ENCODE measurements at regions not wholly inside any gene's neighbourhood (a gene's known extent, or its start where the extent isn't known, plus 50 kb on each side); places are given as distances from the start of the nearest gene placed in this dataset.
"Not testable (repeated sequence)": the region's sequence is repeated elsewhere in the genome, so short reads cannot be mapped to it uniquely, and the experiment has no call there.

- DNase-seq (ENCODE audit: low read depth) = no peak
- TF ChIP-seq, protein P1, sequence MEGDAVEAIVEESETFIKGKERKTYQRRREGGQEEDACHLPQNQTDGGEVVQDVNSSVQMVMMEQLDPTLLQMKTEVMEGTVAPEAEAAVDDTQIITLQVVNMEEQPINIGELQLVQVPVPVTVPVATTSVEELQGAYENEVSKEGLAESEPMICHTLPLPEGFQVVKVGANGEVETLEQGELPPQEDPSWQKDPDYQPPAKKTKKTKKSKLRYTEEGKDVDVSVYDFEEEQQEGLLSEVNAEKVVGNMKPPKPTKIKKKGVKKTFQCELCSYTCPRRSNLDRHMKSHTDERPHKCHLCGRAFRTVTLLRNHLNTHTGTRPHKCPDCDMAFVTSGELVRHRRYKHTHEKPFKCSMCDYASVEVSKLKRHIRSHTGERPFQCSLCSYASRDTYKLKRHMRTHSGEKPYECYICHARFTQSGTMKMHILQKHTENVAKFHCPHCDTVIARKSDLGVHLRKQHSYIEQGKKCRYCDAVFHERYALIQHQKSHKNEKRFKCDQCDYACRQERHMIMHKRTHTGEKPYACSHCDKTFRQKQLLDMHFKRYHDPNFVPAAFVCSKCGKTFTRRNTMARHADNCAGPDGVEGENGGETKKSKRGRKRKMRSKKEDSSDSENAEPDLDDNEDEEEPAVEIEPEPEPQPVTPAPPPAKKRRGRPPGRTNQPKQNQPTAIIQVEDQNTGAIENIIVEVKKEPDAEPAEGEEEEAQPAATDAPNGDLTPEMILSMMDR (IDR thresholded peaks at IDR 0.05; ENCODE audit: insufficient read depth, low read length, severe bottlenecking) = no peak
- Histone ChIP-seq H3K36me3 (ENCODE audit: control insufficient read depth, insufficient read depth, low read length) (no peaks in the 10 kb centered on the region), H3K4me3 (ENCODE audit: low read depth, low read length) (no peak overlapping the region), H3K27me3 (ENCODE audit: control insufficient read depth, insufficient read depth, low read length) (no peaks in the 10 kb centered on the region)
- FAIRE-seq = no peak
Measured at GRCh38 chr1:113293256-113293626, 97.1 kb upstream of the MAGI3 start.

DNA sequence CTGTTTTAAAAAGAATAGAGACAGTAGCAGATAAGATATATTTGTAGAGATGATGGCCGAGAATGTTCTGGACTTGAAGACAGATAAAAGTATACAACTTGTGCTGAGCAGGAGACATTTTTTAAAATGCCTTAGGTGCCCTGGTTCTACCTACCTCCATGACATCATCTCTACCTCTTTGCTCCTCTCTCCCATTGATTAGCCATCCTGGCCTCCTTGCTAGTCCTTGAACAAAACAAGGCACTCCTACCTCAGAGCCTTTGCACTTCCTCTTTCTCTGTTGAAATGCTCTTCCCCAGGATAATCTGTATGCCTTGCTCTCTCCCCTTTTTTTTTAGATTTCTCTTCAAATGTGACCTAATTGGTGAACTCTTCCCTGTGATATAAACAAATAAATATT, 92.6 kb upstream of the MAGI3 start:
- DNase-seq (ENCODE audit: low read depth) (no peak), FAIRE-seq (no peak)
- H3K36me3 ChIP-seq (ENCODE audit: control insufficient read depth, insufficient read depth, low read length) = no peaks in the 10 kb centered on the region
- no peaks in the 10 kb centered on the region for H3K27me3 ChIP-seq (ENCODE audit: control insufficient read depth, insufficient read depth, low read length)
- TF ChIP-seq, protein P1 (IDR thresholded peaks at IDR 0.05; ENCODE audit: insufficient read depth, low read length, severe bottlenecking) = no peak
- H3K4me3 ChIP-seq (ENCODE audit: low read depth, low read length) = no peak overlapping the region

GRCh38 chr1:113298941-113299340, 91.4 kb upstream of the MAGI3 start:
- FAIRE-seq (no peak), DNase-seq (ENCODE audit: low read depth) (no peak)
- Histone ChIP-seq H3K27me3 (ENCODE audit: control insufficient read depth, insufficient read depth, low read length) (no peaks in the 10 kb centered on the region), H3K36me3 (ENCODE audit: control insufficient read depth, insufficient read depth, low read length) (no peaks in the 10 kb centered on the region), H3K4me3 (ENCODE audit: low read depth, low read length) (no peak overlapping the region)
- TF ChIP-seq, protein P1 (IDR thresholded peaks at IDR 0.05; ENCODE audit: insufficient read depth, low read length, severe bottlenecking) = no peak

DNA sequence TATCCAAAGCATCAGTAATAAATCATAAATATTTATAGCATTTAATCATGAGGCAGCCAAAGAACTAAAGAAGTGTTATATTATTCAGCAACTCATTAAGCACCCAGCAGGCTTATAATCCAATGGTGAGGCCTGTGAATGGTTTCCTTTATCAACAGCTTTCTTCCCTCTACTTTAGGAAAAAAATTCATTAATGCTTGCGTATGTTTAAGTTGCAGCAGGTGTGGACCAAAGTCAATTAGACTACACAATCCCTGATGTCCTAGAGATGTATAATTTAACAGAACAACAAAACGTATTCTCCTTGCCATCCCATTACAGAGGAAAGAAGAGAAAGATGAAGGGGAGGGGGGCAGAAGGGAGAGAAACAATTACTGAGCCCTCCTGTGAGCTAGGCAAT, 87.7 kb upstream of the MAGI3 start:
- FAIRE-seq = no peak
- H3K27me3 ChIP-seq (ENCODE audit: control insufficient read depth, insufficient read depth, low read length) = no peaks in the 10 kb centered on the region
- no peaks in the 10 kb centered on the region for H3K36me3 ChIP-seq (ENCODE audit: control insufficient read depth, insufficient read depth, low read length)
- DNase-seq (ENCODE audit: low read depth) = no peak
- H3K4me3 ChIP-seq (ENCODE audit: low read depth, low read length) = no peak overlapping the region
- TF ChIP-seq, protein P1 (IDR thresholded peaks at IDR 0.05; ENCODE audit: insufficient read depth, low read length, severe bottlenecking) = no peak

- DNase-seq (ENCODE audit: low read depth) = no peak
- no peak for FAIRE-seq
- no peaks in the 10 kb centered on the region for H3K36me3 ChIP-seq (ENCODE audit: control insufficient read depth, insufficient read depth, low read length)
- TF ChIP-seq, protein P1 (IDR thresholded peaks at IDR 0.05; ENCODE audit: insufficient read depth, low read length, severe bottlenecking) = no peak
- H3K4me3 ChIP-seq (ENCODE audit: low read depth, low read length) = no peak overlapping the region
- no peaks in the 10 kb centered on the region for H3K27me3 ChIP-seq (ENCODE audit: control insufficient read depth, insufficient read depth, low read length)
Measured at GRCh38 chr1:113303267-113303666, 87.0 kb upstream of the MAGI3 start.

GRCh38 chr1:113305029-113305428, 85.3 kb upstream of the MAGI3 start:
- FAIRE-seq; DNase-seq (ENCODE audit: low read depth); H3K36me3 ChIP-seq (ENCODE audit: control insufficient read depth, insufficient read depth, low read length); H3K4me3 ChIP-seq (ENCODE audit: low read depth, low read length); H3K27me3 ChIP-seq (ENCODE audit: control insufficient read depth, insufficient read depth, low read length): not testable (repeated sequence)
